ENCODE measurements at regions not wholly inside any gene's neighbourhood (a gene's known extent, or its start where the extent isn't known, plus 50 kb on each side); places are given as distances from the start of the nearest gene placed in this dataset.

DNA sequence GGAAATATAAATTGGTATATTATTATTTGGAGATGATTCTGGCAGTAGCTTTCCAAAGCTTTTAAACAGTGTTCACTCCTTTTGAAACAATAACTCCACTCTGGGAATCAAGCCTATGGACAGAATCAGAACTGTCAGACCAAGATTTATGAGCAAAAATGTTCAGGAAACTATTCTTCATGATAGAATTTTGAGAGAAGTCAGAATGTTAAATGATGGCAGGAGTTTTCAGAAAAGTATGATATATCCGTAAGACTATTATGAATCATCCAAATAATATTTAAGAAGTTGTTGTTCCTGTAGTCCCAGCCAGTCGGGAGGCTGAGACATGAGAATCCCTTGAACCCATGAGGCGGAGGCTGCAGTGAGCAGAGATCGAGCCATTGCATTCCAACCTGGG is 50.5 kb upstream of the ADGRG2 start:
- intact Hi-C loops (cut with micrococcal nuclease): no loop called here
- CTCF ChIA-PET: no interaction called here
- no peaks in the 10 kb centered on the region for H3K36me3 Mint-ChIP-seq
- H3K4me1 Mint-ChIP-seq (ENCODE audit: low read depth): no peaks in the 10 kb centered on the region
- no peaks in the 10 kb centered on the region for H3K9me3 Mint-ChIP-seq
- no peak for DNase-seq
- POLR2A ChIA-PET: no interaction called here
- no peak overlapping the region for H3K4me3 Mint-ChIP-seq
- H3K27me3 Mint-ChIP-seq: no peaks in the 10 kb centered on the region
- H3K27ac Mint-ChIP-seq: no peak overlapping the region

- no peaks in the 10 kb centered on the region for H3K36me3 Mint-ChIP-seq
- CTCF ChIA-PET: no interaction called here
- intact Hi-C loops (cut with micrococcal nuclease): no loop called here
- no peak overlapping the region for H3K27ac Mint-ChIP-seq
- DNase-seq: no peak
- H3K27me3 Mint-ChIP-seq: no peaks in the 10 kb centered on the region
- H3K9me3 Mint-ChIP-seq: no peaks in the 10 kb centered on the region
- POLR2A ChIA-PET: no interaction called here
- H3K4me1 Mint-ChIP-seq (ENCODE audit: low read depth): no peaks in the 10 kb centered on the region
- no peak overlapping the region for H3K4me3 Mint-ChIP-seq
Observed at GRCh38 chrX:19174401-19175025, 52.2 kb upstream of the ADGRG2 start.

- Mint-ChIP-seq H3K4me1 (ENCODE audit: low read depth) (no peaks in the 10 kb centered on the region), H3K9me3 (no peaks in the 10 kb centered on the region), H3K36me3 (no peaks in the 10 kb centered on the region), H3K27me3 (peaks cover 3% of the 10 kb centered on the region), H3K27ac (no peak overlapping the region), H3K4me3 (no peak overlapping the region)
- ChIA-PET POLR2A (no interaction called here), CTCF (no interaction called here)
- DNase-seq: no peak
- intact Hi-C loops (cut with micrococcal nuclease): no loop called here
Observed at GRCh38 chrX:19176901-19177630, 54.8 kb upstream of the ADGRG2 start.

GRCh38 chrX:19177721-19178120 is 55.5 kb upstream of the ADGRG2 start:
- Mint-ChIP-seq H3K36me3 (no peaks in the 10 kb centered on the region), H3K27me3 (peaks cover 3% of the 10 kb centered on the region), H3K4me1 (ENCODE audit: low read depth) (no peaks in the 10 kb centered on the region), H3K4me3 (no peak overlapping the region), H3K27ac (no peak overlapping the region), H3K9me3 (no peaks in the 10 kb centered on the region)
- ChIA-PET POLR2A (no interaction called here), CTCF (no interaction called here)
- intact Hi-C loops (cut with micrococcal nuclease): no loop called here
- no peak for DNase-seq

DNA sequence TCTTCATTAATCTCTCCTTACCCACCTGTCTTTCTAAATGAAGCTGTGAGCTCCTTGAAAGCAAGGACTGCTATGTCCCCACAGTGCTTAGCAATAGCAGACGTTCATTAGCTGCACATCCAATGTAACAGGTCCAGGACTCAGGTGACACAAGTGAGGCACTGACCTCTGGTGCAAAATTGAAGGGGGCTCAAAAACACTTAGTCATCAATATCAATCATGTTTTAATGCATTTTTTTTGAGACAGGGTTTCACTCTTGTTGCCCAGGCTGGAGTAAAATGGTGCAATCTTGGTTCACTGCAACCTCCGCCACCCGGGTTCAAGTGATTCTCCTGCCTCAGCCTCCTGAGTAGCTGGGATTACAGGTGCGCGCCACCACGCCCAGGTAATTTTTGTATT is 56.1 kb upstream of the ADGRG2 start:
- no peak for DNase-seq
- peaks cover 3% of the 10 kb centered on the region for H3K27me3 Mint-ChIP-seq
- H3K4me3 Mint-ChIP-seq: no peak overlapping the region
- no peak overlapping the region for H3K27ac Mint-ChIP-seq
- intact Hi-C loops (cut with micrococcal nuclease): no loop called here
- H3K4me1 Mint-ChIP-seq (ENCODE audit: low read depth): no peaks in the 10 kb centered on the region
- POLR2A ChIA-PET: no interaction called here
- CTCF ChIA-PET: no interaction called here
- no peaks in the 10 kb centered on the region for H3K9me3 Mint-ChIP-seq
- no peaks in the 10 kb centered on the region for H3K36me3 Mint-ChIP-seq

- H3K27ac Mint-ChIP-seq: no peak overlapping the region
- peaks cover 3% of the 10 kb centered on the region for H3K27me3 Mint-ChIP-seq
- H3K4me3 Mint-ChIP-seq: no peak overlapping the region
- H3K36me3 Mint-ChIP-seq: no peaks in the 10 kb centered on the region
- POLR2A ChIA-PET: no interaction called here
- DNase-seq: no peak
- no peaks in the 10 kb centered on the region for H3K4me1 Mint-ChIP-seq (ENCODE audit: low read depth)
- intact Hi-C loops (cut with micrococcal nuclease): no loop called here
- H3K9me3 Mint-ChIP-seq: no peaks in the 10 kb centered on the region
- CTCF ChIA-PET: no interaction called here
Observed at GRCh38 chrX:19179389-19179788, 57.1 kb upstream of the ADGRG2 start.

- H3K27me3 Mint-ChIP-seq: peaks cover 3% of the 10 kb centered on the region
- ChIA-PET CTCF (no interaction called here), POLR2A (no interaction called here)
- no peak for DNase-seq
- intact Hi-C loops (cut with micrococcal nuclease): no loop called here
- H3K27ac Mint-ChIP-seq: no peak overlapping the region
- H3K4me1 Mint-ChIP-seq (ENCODE audit: low read depth): no peaks in the 10 kb centered on the region
- no peaks in the 10 kb centered on the region for H3K36me3 Mint-ChIP-seq
- H3K4me3 Mint-ChIP-seq: no peak overlapping the region
- H3K9me3 Mint-ChIP-seq: no peaks in the 10 kb centered on the region
Observed at GRCh38 chrX:19181345-19181744, 59.1 kb upstream of the ADGRG2 start.

DNA sequence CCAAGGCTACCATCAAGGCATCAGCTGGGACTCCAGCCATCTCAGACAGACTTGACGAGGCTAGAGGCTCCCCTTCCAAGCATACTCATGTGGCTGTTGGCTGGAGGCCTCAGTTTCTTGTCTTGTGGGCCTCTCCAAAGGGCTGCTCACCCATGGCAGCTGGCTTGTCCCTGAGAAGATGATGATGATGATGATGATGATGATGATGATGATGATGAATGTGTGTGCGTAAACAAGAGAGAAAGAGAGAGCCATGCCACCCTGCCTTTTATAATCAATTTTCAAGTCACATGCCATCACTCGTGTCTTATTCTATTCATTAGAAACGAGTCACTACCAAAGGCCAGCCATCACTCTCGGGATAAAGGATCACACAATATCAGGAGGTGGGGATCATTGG is 60.5 kb upstream of the ADGRG2 start:
- Mint-ChIP-seq H3K9me3 (no peaks in the 10 kb centered on the region), H3K4me1 (ENCODE audit: low read depth) (no peaks in the 10 kb centered on the region), H3K27ac (no peak overlapping the region), H3K27me3 (peaks cover 3% of the 10 kb centered on the region), H3K36me3 (no peaks in the 10 kb centered on the region), H3K4me3 (no peak overlapping the region)
- ChIA-PET CTCF (no interaction called here), POLR2A (no interaction called here)
- DNase-seq: no peak
- intact Hi-C loops (cut with micrococcal nuclease): no loop called here

DNA sequence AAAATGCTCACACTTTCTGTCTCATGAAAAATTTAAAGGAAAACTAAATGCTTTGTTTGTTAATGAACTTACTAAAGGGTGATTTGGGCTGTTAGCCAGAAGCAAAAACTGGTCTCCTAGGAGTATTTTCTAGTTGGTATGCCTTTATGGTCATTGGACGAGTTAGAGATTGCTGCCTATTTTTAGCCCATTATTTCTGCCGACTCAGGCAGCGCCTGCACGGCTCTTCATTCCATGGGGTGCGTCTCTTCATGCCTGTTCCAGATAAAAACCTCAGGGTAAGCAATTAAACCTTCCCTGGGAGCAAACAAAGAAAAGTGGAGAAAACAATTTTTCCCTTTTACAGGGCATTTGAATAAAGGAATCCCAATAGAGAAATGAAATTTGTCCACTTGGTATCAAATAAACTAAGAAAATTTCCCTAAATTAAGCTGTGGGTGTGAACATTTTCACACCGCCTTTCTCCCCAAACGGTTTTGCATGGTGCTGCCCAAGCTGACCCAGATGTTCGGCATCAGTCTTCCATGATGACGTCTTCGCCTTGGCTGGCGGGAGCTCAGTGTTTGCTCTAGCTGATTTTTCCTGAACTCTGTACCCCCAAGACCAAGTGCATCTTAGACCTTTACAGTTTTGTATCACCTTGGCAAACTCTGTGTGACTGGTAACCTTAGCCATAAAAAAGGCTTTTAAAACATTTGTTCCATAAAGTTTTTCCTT is 61.7 kb upstream of the ADGRG2 start:
- DNase-seq: no peak
- Mint-ChIP-seq H3K9me3 (no peaks in the 10 kb centered on the region), H3K4me3 (no peak overlapping the region), H3K4me1 (ENCODE audit: low read depth) (no peaks in the 10 kb centered on the region), H3K27ac (no peak overlapping the region), H3K36me3 (no peaks in the 10 kb centered on the region), H3K27me3 (peaks cover 3% of the 10 kb centered on the region)
- ChIA-PET POLR2A (no interaction called here), CTCF (no interaction called here)
- intact Hi-C loops (cut with micrococcal nuclease): no loop called here

DNA sequence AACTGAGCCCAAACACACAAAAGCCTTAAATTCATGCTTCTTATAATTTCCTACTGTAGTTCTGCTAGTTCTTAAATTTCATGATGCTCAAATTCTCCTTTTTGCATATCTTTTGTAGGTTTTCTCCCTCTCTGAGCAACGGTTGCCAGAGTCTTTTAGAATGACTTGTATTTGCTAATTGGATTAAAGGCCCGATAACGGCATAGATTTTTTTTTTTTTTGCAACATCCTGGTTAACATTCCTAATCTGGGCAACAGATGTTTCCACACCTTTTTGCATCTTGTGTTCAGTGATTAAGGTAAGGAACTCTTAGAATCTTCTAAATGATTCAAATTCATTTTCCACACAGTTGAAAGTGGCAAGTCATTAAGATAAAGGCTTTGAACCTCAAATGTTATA is 66.3 kb upstream of the ADGRG2 start:
- H3K27ac Mint-ChIP-seq: no peak overlapping the region
- H3K4me1 Mint-ChIP-seq (ENCODE audit: low read depth): no peaks in the 10 kb centered on the region
- intact Hi-C loops (cut with micrococcal nuclease): no loop called here
- H3K36me3 Mint-ChIP-seq: no peaks in the 10 kb centered on the region
- CTCF ChIA-PET: no interaction called here
- no peaks in the 10 kb centered on the region for H3K27me3 Mint-ChIP-seq
- no peak overlapping the region for H3K4me3 Mint-ChIP-seq
- POLR2A ChIA-PET: no interaction called here
- H3K9me3 Mint-ChIP-seq: no peaks in the 10 kb centered on the region
- DNase-seq: no peak

- ChIA-PET CTCF (no interaction called here), POLR2A (no interaction called here)
- no peaks in the 10 kb centered on the region for H3K27me3 Mint-ChIP-seq
- no peak overlapping the region for H3K4me3 Mint-ChIP-seq
- no peaks in the 10 kb centered on the region for H3K9me3 Mint-ChIP-seq
- DNase-seq: no peak
- no peaks in the 10 kb centered on the region for H3K4me1 Mint-ChIP-seq (ENCODE audit: low read depth)
- no peak overlapping the region for H3K27ac Mint-ChIP-seq
- H3K36me3 Mint-ChIP-seq: no peaks in the 10 kb centered on the region
- intact Hi-C loops (cut with micrococcal nuclease): no loop called here
Observed at GRCh38 chrX:19190902-19191301, 68.6 kb upstream of the ADGRG2 start.

GRCh38 chrX:19193565-19193964 is 71.3 kb upstream of the ADGRG2 start:
- Mint-ChIP-seq H3K9me3 (no peaks in the 10 kb centered on the region), H3K27ac (no peak overlapping the region), H3K36me3 (no peaks in the 10 kb centered on the region), H3K4me1 (ENCODE audit: low read depth) (no peaks in the 10 kb centered on the region), H3K4me3 (no peak overlapping the region), H3K27me3 (no peaks in the 10 kb centered on the region)
- intact Hi-C loops (cut with micrococcal nuclease): no loop called here
- ChIA-PET POLR2A (no interaction called here), CTCF (no interaction called here)
- DNase-seq: no peak
